HCT116 (cell line): ENCODE measurements at regions not wholly inside any gene's neighbourhood (a gene's known extent, or its start where the extent isn't known, plus 50 kb on each side); places are given as distances from the start of the nearest gene placed in this dataset.

Source experiments
- CBX3 ChIP-seq: IDR thresholded peaks from 2 replicates; pipeline ENCODE4 v1.6.1; 2012; ENCODE audit warnings: low read depth
- CTCF ChIP-seq, 3 experiments: fragments of 200-600 bp in 1 of 3; sonication (generic) in 1 of 3; IDR thresholded peaks in 2 of 3; conservative IDR thresholded peaks in 1 of 3; 2 replicates each; pipeline ENCODE4 v1.5.1; 2012 to 2017; ENCODE audit warnings: low read depth in 2 of 3, low read length in 2 of 3, antibody characterized with exemption in 1 of 3, borderline replicate concordance in 1 of 3, control low read depth in 1 of 3, mild to moderate bottlenecking in 1 of 3, mixed read lengths in 1 of 3, mixed run types in 1 of 3, moderate library complexity in 1 of 3; ENCODE audit not compliant: insufficient read depth in 1 of 3
- EGR1 ChIP-seq: IDR thresholded peaks from 2 replicates; pipeline ENCODE4 v1.6.1; 2012; ENCODE audit warnings: low read depth
- EZH2 ChIP-seq: fragments of 200-600 bp; sonication (generic); IDR thresholded peaks from 2 replicates; pipeline ENCODE4 v1.6.1; 2017; ENCODE audit warnings: antibody characterized with exemption, mixed run types
- EZH2phosphoT487 ChIP-seq: fragments of 200-600 bp; IDR thresholded peaks from 2 replicates; pipeline ENCODE4 v1.6.1; 2018; ENCODE audit warnings: antibody characterized with exemption, borderline replicate concordance
- FOSL1 ChIP-seq: IDR thresholded peaks from 2 replicates; pipeline ENCODE4 v1.6.1; 2012; ENCODE audit warnings: low read depth
- POLR2AphosphoS5 ChIP-seq: IDR thresholded peaks from 2 replicates; pipeline ENCODE4 v1.6.1; 2011; ENCODE audit warnings: mild to moderate bottlenecking, low read depth, low read length, moderate library complexity
- RAD21 ChIP-seq: IDR thresholded peaks from 2 replicates; pipeline ENCODE4 v1.6.1; 2012; ENCODE audit warnings: low read depth, mild to moderate bottlenecking
- YY1 ChIP-seq: IDR thresholded peaks from 2 replicates; pipeline ENCODE4 v1.6.1; 2011; ENCODE audit warnings: low read length, low read depth, moderate library complexity, mild to moderate bottlenecking; ENCODE audit not compliant: insufficient replicate concordance; ENCODE audit errors: extremely low read depth
- ZBTB33 ChIP-seq: IDR thresholded peaks from 2 replicates; pipeline ENCODE4 v1.6.1; 2011; ENCODE audit warnings: mild to moderate bottlenecking, low read length, moderate library complexity; ENCODE audit not compliant: insufficient replicate concordance; ENCODE audit errors: extremely low read depth
- ZFX ChIP-seq: fragments of 450-650 bp; IDR thresholded peaks from 2 replicates; pipeline ENCODE4 v1.6.1; 2017

GRCh38 chr4:144816668-144817067 lies 170.7 kb downstream of the HHIP start:
- TF ChIP-seq CTCF (IDR thresholded peaks at IDR 0.05 in 2 of 3, conservative IDR thresholded peaks at IDR 0.05 in 1 of 3; ENCODE audit: borderline replicate concordance in 1 of 3, insufficient read depth in 1 of 3, low read depth in 2 of 3, low read length in 2 of 3) (no peak), CBX3 (no peak), ZBTB33 (no peak), EGR1 (no peak), RAD21 (no peak), EZH2 (no peak), YY1 (no peak), FOSL1 (no peak), POLR2AphosphoS5 (no peak), ZFX (no peak), EZH2phosphoT487 (no peak)
